HPDE6-E6E7 (cell line): ENCODE measurements at regions not wholly inside any gene's neighbourhood (a gene's known extent, or its start where the extent isn't known, plus 50 kb on each side); places are given as distances from the start of the nearest gene placed in this dataset.
"Not testable (repeated sequence)": the region's sequence is repeated elsewhere in the genome, so short reads cannot be mapped to it uniquely, and the experiment has no call there.

Source experiments
- DNase-seq: peaks from one replicate; pipeline ENCODE4 v3.0.0; 2011; ENCODE audit warnings: missing footprints; ENCODE audit errors: extremely low spot score

DNA sequence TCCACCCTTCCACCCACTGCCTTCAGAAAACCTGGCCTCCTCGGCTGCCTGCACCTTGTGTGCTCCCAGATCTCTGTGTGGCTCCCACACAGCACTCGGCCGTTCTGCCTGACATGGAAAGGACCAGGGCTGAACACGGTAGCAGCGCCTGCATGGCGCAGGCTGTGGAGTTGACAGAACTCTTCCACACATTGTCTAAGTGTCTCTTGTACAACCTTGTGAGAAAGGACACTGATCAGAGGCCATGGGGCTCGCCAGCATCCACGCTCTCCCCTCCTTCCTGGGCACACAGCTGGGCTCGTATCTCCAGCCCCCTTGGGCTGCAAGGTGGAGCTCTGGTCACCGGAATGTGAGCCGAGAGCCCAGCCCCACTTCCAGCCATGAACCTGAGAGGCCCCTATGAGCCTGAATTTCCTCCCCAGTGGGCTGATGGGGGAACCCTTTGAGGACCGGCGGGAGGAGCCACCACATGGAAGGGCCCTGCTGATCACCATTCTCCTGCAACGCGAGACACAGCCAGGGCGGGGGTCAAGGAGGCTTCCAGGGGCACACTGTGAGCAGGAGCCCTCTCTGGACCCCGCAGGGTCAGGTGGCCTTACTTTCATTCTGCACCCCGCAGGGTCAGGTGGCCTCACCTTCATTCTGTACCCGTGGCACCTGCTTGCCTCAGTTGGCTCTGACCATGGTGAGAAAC lies 314.2 kb upstream of the MYT1L start:
- DNase-seq = no peak

DNA sequence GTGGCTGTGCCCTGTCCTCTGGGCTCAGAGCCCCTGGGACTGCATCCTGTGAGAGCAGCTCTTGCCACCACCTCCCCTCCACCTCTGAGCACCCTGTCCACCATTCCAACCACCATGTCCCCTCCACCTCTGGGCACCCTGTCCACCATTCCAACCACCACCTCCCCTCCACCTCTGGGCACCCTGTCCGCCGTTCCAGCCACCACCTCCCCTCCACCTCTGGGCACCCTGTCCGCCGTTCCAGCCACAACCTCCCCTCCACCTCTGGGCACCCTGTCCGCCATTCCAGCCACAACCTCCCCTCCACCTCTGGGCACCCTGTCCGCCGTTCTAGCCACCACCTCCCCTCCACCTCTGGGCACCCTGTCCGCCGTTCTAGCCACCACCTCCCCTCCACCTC lies 313.7 kb upstream of the MYT1L start:
- DNase-seq = not testable (repeated sequence)

DNA sequence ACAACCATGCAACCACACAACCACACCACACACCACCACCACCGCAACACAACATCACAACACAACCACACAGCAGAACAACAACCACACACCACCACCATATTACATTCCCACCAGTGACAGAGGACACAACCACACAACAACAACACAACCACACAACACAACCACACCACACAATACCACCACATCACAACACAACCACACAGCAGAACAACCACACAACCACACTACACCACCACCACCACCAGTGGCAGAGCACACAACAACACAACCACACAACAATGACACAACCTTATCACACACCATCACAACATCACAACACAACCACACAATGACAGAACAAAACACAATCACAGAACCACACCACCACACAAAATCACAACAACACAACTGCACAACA lies 313.0 kb upstream of the MYT1L start:
- no peak for DNase-seq

DNA sequence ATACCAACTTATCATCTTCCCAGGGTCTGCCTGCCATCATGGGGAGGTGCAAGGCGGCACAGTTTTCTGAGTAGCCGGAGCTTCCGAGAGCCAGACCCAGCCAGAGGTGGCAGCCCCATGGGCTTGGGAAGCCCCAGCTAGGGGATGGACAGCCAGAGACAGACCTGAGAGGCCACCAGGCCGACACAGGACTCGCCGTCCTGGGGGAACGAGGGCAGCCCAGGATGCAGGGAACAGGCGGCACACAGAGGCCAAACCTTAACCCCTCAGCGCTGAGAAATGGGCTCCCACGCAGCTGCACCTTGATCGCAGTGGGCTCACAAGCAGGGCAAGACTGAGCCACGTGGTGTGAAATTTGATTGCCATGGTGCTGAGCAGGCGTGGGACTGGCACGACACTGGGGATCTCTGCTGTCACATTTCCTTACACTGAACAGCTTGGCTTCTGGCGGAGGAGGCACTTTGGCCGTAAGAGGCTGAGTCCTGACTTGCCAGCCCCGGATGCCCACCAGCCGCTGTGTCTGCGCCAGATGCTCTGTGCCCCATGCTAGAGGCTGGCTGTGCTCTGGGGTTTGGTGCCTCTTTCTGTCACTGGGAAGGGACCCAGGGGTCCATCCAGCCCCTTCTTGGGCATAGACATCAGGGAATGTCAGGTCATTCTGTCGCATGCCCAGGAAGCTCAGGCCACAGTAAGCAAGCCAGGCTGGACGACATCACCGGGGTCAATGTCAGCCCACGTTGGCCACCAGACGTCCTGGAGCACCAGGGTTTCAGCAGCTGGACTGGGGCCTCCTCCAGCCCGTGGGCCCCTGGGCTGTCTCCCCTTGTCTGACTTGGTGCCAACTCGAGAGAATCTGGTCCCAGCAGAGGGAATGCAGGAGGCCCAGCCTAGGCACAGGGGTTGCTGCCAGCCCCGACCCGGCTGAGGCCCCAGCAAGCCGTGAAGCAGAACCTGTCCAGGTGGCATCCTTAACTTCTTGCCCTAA lies 312.1 kb upstream of the MYT1L start:
- no peak for DNase-seq

DNA sequence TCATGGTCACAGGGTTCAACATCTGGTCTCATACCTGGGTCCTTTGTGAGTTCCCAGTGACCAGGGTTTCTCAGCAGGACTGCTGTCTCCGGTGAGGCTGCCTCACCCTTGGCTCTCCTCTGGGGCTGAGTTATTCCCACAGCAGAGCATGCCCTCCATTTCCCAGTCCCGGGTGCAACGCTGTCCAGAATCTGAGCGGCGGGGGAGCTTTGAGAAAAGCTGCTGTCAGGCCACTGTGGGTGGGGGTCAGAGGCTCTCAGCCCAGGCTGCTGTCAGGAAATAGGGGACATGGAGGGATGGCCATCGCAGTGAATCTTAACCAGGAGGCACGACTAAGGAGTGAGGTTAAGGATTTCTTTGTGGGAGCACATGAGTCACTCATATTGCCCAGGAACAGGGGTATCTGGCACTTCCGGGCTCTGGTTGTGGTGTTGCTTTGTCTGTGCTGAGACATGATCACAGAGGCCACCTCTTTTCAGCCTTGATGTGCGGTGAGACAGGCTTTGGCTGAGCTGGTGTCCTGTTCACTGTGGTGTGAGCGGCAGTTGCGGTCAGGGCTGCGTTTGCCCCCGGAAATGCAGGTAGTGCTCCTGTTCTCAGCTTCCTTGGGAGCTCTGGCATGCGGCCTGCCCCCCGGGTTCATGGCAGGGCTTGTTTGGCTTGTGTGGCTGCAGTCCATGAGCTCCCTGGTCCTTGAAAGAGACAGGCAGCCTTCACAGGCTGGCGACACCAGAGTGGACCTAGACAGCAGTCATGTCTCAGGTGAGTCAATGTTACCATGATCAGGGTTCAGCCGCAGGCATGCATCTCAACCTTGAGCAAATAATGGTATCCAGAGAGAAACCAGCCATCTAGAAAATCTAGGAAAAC lies 310.7 kb upstream of the MYT1L start:
- no peak for DNase-seq

DNA sequence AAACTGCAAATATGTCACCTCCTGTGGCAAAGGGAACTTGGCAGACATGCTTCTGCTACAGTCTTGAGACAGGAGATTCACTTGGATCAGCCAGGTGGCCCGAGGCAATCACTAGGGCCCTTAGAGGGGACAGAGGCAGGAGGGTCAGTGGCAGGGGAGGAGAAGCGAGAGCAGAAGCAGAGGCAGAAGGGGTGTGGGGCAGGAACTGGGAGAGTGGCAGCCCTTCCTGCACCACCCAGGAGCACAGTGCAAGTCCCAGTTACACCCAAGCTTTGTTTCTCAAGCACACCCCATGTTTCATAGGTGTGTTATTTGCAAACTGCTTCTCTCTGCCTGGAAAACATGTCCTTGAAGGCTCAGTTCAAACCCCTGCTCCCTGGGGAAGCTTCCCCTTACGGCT lies 309.7 kb upstream of the MYT1L start:
- DNase-seq = no peak

DNA sequence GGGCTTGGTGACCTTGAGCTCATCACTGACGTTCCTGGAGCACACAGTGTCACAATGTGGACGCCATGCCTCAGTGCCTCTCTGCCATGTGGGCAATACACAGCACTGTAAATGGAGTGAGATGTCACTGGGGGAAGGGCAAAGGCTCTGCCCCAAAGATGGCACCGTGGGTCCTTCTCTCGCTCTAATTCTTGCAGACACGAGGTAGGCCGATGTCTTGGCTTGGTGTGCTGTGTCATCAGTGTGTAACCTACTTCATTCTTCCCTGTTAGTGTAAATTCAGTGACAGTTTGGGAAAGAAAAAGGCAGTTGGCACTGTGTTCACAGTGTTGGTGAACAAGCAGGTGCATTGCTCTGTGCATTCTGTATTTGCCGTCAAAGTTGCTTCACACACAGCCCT lies 309.3 kb upstream of the MYT1L start:
- no peak for DNase-seq

DNA sequence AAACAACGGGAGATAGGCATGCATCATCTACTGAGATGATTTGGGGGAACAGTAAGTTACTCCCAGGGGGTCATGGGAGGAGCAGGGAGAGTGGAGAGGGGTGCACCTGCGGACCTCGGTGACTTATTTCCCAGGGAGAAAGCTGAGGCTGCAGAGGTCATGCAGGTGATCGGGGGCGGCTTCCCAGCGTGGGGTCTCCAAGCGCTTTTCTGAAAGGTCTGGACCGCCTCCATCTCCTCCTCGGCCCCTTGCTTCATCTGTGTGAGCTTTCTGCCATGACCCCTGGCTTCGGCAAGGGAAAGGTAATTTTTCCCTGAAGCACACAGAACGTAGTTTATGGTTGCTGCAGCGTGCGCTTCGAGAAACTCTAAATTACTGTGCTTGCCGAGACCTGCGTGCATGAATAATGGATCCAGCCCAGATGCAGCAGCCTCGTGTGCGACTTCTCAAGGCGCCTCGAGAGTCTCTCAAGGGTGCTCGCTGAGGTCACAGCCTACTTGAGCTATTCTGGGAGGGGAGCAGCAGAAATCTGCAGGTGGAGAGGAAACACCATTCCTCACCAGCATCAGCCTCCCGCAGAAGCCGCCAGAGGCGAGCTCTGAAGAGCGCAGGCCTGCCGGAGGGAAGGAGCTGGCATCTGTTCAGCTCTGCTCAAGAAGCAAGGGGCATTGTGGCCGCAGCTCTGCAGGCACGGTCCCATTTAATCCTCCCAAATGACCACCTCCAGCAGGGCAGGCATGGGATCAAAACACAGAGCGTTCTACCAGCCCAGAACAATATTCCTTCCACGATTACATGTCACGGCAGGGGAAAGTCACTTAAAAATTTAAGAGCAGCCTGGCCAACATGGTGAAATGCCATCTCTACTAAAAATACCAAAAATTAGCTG lies 308.4 kb upstream of the MYT1L start:
- DNase-seq = no peak

DNA sequence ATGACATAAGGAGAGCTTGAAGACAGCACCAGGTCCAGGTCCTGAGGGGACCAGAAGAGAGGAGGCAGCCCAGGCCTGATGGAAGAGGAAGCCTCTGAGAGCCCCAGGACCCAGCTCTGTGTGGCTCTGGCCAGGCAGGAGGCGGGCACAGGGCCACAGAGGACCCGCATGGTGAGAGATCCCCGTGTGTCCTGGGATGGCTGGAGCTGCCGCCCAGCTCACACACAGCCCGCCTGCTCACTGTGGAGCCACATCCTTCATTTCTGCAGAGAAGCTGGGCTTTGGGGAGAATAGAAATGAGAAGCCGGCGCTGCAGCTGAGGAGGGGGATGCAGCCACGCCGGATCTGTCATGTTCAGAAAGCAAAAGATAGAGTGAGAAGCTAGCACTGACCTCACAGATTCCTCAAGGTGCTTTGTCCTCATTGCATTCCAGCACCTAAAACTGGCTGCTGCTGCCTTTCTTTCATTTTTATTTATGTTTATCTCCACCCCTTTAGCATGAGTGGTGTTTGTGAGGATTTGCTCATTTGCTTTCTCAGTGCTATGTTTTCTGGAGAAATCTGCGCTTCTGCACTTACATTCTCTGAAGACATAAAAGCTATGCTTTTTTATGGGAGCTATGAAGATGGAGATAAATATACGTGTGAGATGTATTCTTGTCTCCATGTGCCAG lies 307.6 kb upstream of the MYT1L start:
- no peak for DNase-seq

DNA sequence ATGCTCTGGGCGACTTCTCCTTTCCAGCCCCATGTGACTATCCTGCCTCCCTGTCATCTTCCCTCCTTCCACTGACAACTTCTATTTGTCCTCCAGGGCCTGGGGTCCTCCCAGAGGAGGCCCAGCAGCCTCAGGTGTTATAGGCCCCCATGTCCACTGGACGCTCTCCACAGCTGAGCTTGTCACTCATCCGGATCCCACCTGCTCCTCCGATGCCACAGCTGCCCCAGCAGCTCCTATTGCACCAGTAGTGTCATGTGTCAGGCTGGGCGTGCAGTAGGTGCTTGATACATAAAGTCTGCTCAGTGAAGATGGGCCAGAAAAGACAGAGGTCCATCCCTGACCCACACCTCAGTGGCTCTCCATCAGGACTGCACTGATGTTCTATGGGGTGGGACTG lies 305.7 kb upstream of the MYT1L start:
- DNase-seq = no peak

DNA sequence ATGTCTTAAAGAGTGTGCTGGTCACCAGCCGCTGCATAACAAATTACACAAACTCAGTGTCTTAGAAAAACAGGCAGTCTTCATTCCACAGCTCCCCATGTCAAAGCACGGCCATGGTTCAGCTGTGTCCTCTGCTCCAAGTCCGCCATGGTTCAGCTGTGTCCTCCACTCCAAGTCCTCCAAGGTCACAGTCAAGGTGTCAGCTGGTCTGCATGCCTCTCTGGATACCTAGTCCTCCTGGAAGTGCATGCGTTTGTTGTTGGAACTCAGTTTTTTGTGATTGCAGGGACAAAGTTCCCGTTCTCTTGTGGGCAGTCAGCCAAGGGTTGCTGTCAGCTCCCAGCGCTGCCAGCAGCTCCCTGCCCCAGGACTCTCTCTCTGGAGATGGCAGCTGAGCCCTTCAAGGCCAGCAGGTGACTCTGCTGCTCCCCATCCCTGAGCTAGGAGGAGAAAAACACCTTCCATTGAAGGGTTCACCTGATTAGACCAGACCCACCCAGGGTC lies 304.0 kb upstream of the MYT1L start:
- no peak for DNase-seq

DNA sequence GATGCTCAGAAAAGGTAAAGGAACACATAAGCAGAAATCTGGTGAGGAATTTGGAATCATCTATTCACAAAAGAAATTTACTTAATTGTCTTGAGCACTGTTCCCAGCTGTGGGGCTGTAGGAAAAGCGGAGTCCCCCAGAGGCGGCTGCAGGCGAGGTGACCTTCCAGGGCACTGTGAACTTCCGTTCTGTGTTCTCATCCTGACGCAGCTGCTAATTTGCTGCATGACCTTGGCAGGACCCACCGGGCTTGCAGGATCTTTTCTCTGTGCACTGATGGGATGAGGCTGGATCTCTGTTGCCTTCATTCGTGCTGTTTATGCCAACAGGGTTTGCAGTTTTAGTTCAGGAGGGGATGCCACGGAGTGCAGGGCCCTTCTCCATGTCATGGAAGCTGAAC lies 301.9 kb upstream of the MYT1L start:
- no peak for DNase-seq

DNA sequence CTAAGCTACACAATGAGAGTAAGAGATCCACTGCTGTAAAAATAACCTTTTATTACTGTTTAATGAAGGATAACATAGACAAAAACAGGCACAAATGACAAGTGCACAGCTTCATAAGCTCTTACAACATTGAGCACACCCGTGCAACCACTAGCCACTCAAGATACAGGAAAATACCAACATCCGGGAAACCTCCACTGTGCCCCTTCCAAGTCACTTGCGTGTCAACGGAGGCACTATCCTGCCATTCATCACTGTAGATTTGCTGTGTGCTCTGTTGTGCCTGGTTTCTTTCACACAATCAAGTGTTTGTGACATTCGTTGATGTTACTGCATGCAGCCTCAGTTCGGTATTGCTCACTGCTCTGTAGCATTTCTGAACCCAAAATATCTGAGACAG lies 292.9 kb upstream of the MYT1L start:
- DNase-seq = no peak

DNA sequence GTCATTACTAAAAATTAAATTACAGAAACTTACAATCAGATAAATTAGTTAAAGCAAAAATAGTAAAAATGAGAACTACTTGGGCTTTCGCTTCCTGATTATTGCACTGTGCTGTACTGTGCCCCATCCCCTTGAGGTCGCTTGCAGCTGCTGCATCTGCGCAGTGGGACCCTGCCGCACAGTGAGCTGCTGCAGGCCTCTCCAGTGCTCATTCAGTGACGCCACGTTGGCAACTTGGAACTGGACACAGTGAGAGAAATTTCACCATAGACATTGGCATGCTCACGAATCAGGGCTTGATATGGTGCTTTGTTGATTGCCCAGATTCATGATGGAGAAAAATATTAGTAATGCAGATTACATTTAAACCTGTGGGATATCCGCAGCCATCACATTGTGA lies 290.8 kb upstream of the MYT1L start:
- no peak for DNase-seq

DNA sequence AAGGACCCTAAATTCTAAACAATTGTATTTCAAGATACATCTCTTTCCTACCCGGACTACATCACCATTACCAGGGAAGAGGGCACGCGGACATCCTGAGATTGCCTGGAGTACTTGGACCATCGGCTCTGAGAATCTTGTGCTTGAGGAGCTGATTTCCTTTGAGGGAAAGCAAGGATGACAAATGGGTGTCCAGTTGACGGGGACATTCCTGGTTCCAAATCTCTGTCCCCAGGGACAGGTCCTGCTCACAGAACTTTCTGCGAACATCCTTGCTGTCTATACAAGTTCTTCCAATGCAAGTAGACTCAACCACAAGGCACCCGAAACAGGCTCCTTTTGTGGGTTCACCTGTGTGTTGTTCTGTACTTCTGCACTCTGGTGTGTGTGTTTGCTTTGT lies 289.5 kb upstream of the MYT1L start:
- DNase-seq = no peak

DNA sequence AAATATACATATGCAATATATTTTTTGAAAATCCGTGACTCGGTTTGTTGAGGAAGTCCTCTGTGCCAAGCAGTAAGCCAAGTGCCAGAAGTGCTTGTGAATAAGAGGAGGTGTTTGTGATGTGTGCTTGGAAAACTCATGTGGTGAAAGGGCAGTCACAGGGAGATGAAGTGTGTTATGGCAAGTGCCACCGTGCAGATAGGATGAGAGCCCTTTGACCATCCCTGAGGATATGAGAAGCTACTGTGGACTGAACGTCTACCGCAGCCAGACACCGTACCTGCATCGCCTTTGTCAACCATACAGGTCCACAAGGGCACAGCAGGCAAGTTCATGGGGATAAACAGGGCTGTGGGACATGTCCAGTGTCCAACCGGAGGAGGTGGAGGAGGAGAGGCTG lies 288.9 kb upstream of the MYT1L start:
- DNase-seq = no peak

DNA sequence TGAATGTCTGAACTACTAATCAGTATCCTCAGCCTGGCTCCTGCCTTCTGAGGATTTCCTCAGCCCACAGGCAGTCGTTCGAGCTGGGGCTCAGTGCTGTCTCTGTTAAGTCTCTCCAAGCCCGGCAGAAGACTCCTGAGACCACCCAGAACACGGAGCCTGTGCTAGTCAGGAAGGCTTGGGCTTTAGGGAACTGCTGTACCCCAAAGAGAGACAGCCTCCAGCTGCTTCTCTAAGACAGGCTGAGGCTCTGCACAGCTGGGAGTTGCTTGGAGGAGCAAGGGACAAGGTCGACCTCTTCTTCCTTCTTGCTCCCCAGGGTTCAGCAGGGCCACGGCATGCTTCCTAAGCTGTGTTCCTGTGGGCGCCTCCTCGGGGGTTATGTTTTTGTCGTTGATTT lies 283.4 kb upstream of the MYT1L start:
- no peak for DNase-seq

DNA sequence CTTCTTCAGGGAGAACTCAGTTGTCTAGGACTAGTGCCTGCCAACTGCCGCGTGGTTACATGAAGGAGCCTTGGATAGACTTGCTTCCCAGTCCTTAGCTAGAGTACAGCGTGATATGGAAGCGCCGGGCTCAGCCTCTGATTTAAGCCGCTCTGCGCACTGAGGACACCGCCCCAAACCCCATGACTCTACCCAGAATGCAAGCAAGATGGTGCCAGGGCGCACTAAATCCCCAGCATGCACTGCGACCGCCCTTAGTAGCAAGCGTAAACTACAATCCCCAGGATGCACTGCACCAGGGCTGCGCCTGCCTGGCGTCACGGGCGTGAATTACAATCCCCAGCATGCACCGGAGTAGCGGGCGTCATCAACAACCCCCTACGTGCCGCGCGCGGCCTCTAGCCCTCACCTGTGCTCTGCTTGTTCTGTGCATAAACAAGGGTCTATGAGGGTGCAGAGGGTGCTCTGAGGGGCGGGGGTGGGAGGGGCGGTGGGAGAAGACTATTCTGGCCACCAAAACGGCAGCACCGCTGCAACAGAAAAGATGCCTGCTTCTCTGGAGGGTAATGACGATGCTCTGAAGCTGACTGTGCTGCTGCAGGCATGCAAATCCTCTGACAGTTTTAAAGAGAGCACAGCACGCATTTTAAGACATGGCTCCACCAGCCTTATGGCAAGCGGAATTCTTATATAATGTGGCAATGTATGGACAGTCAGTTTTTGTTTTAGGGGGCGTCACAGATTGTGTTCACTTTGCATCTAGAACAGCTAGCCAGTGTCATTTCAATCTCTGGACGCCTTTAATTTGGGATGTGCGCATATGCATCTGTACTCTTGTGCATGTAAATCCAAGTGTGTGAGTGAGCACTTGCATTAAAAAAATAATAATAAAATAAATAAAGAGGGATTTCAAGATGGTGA lies 282.5 kb upstream of the MYT1L start:
- peak; percentile 52 for DNase-seq

DNA sequence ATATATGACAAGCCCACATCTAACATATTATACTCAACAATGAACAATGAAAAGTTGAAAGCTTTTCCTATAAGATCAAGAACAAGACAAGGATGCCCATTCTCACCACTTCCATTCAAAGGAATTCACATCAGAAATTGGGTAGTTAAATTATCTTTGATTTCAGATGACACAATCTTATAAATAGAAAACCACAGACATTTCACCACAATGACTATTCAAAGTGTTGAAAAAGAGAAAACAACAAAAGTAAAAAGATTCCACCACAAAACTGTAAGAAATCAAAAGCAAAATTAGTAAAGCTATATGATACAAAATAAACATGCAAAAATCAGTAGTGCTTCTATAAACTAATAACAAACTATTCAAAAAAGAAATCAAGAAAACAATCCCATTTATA lies 279.7 kb upstream of the MYT1L start:
- DNase-seq = no peak
